Activated naive CD4-positive, alpha-beta T cell treated with anti-CD3 and anti-CD28 coated beads, Interleukin-2, amount 10 ng/mL, durations not matched to agents 7 days and 5 days (primary cell): ENCODE measurements at regions not wholly inside any gene's neighbourhood (a gene's known extent, or its start where the extent isn't known, plus 50 kb on each side); places are given as distances from the start of the nearest gene placed in this dataset.

ENCODE experiments used
- CTCF ChIA-PET: fragments of 350-600 bp; sonication (Branson Sonifier 250); formaldehyde crosslinking; loops from one replicate; lab custom pipeline; 2021; ENCODE audit warnings: antibody characterized with exemption; lab: Charles Lee
- DNase-seq: peaks from one replicate; pipeline ENCODE4 v3.0.0-alpha.2; 2020
- H3K27ac Mint-ChIP-seq: one replicate; pipeline ENCODE4 v1.8.0; 2021; ENCODE audit warnings: mild to moderate bottlenecking, moderate library complexity, mixed read lengths
- H3K27me3 Mint-ChIP-seq: one replicate; pipeline ENCODE4 v1.8.0; 2021; ENCODE audit warnings: mild to moderate bottlenecking, mixed read lengths
- H3K36me3 Mint-ChIP-seq: one replicate; pipeline ENCODE4 v1.8.0; 2021; ENCODE audit warnings: mixed read lengths
- H3K4me1 Mint-ChIP-seq: one replicate; pipeline ENCODE4 v1.8.0; 2021; ENCODE audit warnings: mixed read lengths
- H3K4me3 Mint-ChIP-seq: one replicate; pipeline ENCODE4 v1.8.0; 2021; ENCODE audit warnings: mild to moderate bottlenecking, moderate library complexity, mixed read lengths
- H3K9me3 Mint-ChIP-seq: one replicate; pipeline ENCODE4 v1.8.0; 2021; ENCODE audit warnings: mixed read lengths

DNA sequence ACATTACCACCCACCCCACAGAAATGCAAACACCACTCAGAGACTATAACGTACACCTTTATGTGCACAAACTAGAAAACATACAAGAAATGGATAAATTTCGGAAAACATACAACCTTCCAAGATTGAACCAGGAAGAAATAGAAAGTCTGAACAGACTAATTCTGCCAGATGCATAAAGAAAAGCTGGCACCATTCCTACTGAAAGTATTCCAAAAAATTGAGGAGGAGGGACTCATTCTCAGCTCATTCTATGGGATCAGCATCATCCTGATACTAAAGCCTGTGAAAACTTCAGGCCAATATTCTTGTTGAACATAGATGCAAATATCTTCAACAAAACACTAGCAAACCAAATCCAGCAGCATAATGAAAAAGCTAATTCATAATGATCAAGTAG lies 115.1 kb upstream of the CD180 start:
- Mint-ChIP-seq H3K4me3 (no peak overlapping the region), H3K36me3 (no peaks in the 10 kb centered on the region), H3K4me1 (peaks cover 13% of the 10 kb centered on the region), H3K9me3 (no peaks in the 10 kb centered on the region), H3K27me3 (no peaks in the 10 kb centered on the region), H3K27ac (no peak overlapping the region)
- CTCF ChIA-PET, result no interaction called here
- no peak for DNase-seq

DNA sequence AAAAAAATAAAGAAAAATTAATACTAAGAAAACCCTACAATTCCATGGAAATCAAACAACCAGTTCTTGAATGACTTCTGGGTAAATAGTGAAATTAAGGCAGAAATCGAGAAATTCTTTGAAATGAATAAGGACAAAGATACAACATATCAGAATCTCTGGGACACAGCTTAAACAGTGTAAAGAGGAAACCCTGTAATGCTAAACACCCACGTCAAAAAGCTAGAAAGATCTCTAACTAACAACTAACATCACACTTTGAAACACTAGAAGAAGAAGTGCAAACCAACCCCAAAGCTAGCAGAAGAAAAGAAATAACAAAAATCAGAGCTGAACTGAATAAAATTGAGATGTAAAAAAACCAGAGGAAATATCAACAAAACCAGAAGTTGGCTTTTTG lies 114.6 kb upstream of the CD180 start:
- Mint-ChIP-seq H3K27me3 (no peaks in the 10 kb centered on the region), H3K9me3 (no peaks in the 10 kb centered on the region), H3K36me3 (no peaks in the 10 kb centered on the region), H3K4me1 (peaks cover 16% of the 10 kb centered on the region), H3K27ac (no peak overlapping the region), H3K4me3 (no peak overlapping the region)
- DNase-seq, result no peak
- CTCF ChIA-PET, result no interaction called here

- H3K4me1 Mint-ChIP-seq, result peaks cover 16% of the 10 kb centered on the region
- CTCF ChIA-PET, result no interaction called here
- DNase-seq, result no peak
- no peaks in the 10 kb centered on the region for H3K27me3 Mint-ChIP-seq
- H3K9me3 Mint-ChIP-seq, result no peaks in the 10 kb centered on the region
- H3K4me3 Mint-ChIP-seq, result no peak overlapping the region
- no peaks in the 10 kb centered on the region for H3K36me3 Mint-ChIP-seq
- no peak overlapping the region for H3K27ac Mint-ChIP-seq
Measured at GRCh38 chr5:67310740-67311139, 114.1 kb upstream of the CD180 start.

DNA sequence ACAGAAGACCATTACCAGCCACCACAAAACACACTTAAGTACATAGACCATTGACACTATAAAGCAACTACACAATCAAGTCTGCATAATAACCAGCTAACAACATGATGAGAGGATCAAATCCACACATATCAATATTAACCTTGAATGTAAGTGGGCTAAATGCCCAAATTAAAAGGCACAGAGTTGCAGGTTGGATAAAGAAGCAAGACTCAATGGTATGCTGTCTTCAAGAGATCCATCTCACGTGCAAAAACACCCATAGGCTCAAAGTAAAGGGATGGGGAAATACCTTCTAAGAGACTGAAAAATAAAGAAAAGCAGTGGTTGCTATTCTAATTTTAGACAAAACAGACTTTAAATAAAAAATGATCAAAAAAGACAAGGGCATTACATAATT lies 113.6 kb upstream of the CD180 start:
- H3K9me3 Mint-ChIP-seq, result no peaks in the 10 kb centered on the region
- no peaks in the 10 kb centered on the region for H3K27me3 Mint-ChIP-seq

DNA sequence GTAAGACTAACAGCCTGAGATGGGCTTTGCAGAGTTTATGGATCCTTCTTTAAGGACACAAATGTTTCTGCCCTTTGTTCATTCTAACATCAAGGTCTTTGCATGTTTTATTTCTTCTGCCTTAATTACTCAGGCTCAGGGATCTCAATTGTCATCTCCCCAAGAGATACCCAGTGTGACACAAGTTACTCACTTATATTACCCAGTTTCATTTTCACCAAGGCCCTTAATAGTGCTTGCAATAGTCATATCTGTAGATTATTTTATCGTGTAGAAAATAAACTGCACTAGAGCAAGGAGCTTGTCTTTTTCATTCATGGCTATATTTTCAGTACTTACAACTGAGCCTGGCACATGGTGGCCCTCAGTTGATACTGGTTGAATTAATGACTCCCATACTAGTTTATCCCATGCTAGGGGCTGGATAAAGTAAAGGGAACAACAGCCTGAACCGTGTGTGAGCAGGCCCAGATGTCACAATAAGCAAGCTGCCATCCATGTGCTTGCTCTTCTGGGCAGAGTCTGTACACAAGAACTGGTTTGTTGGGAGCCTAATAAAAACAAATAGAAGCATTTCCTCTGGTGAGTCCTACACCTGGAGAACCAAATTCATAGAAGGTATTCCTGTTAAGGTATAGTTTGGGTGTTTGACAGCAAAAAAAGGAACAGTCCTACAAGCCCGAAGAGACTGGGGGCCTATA lies 112.5 kb upstream of the CD180 start:
- H3K27me3 Mint-ChIP-seq, result no peaks in the 10 kb centered on the region
- no peak overlapping the region for H3K4me3 Mint-ChIP-seq
- no peaks in the 10 kb centered on the region for H3K36me3 Mint-ChIP-seq
- no peak for DNase-seq
- H3K4me1 Mint-ChIP-seq, result peaks cover 13% of the 10 kb centered on the region
- no peak overlapping the region for H3K27ac Mint-ChIP-seq
- CTCF ChIA-PET, result interaction anchor here (1.1 kb wide), 1 partner anchor 393 kb away, joined by 3 read pairs; no protein-coding TSS in a partner anchor
- no peaks in the 10 kb centered on the region for H3K9me3 Mint-ChIP-seq

More for the DNA sequence above, 113.6 kb upstream of the CD180 start:
- DNase-seq, result no peak
- no peak overlapping the region for H3K4me3 Mint-ChIP-seq
- CTCF ChIA-PET, result interaction anchor here (0.6 to 1.1 kb wide), 2 partner anchors 8 to 392 kb away, joined by 3 read pairs; no protein-coding TSS in a partner anchor
- H3K4me1 Mint-ChIP-seq, result peaks cover 13% of the 10 kb centered on the region
- no peak overlapping the region for H3K27ac Mint-ChIP-seq
- H3K36me3 Mint-ChIP-seq, result no peaks in the 10 kb centered on the region

GRCh38 chr5:67306965-67307607 lies 110.5 kb upstream of the CD180 start:
- DNase-seq, result no peak
- CTCF ChIA-PET, result interaction anchor here (1.0 to 1.7 kb wide), 2 partner anchors 12 kb away, joined by 3 to 8 read pairs; no protein-coding TSS in a partner anchor
- Mint-ChIP-seq H3K27ac (no peak overlapping the region), H3K9me3 (no peaks in the 10 kb centered on the region), H3K36me3 (no peaks in the 10 kb centered on the region), H3K4me3 (no peak overlapping the region), H3K27me3 (no peaks in the 10 kb centered on the region), H3K4me1 (peaks cover 13% of the 10 kb centered on the region)

- H3K4me1 Mint-ChIP-seq, result peaks cover 13% of the 10 kb centered on the region
- DNase-seq, result no peak
- no peaks in the 10 kb centered on the region for H3K36me3 Mint-ChIP-seq
- H3K4me3 Mint-ChIP-seq, result no peak overlapping the region
- H3K9me3 Mint-ChIP-seq, result no peaks in the 10 kb centered on the region
- H3K27ac Mint-ChIP-seq, result no peak overlapping the region
- CTCF ChIA-PET, result interaction anchor here (1.7 kb wide), 1 partner anchor 11 kb away, joined by 8 read pairs; no protein-coding TSS in a partner anchor
- no peaks in the 10 kb centered on the region for H3K27me3 Mint-ChIP-seq
Measured at GRCh38 chr5:67305913-67306710, 109.5 kb upstream of the CD180 start.

GRCh38 chr5:67305401-67305800 lies 108.8 kb upstream of the CD180 start:
- Mint-ChIP-seq H3K36me3 (no peaks in the 10 kb centered on the region), H3K27me3 (no peaks in the 10 kb centered on the region), H3K4me3 (no peak overlapping the region), H3K4me1 (peaks cover 13% of the 10 kb centered on the region), H3K27ac (no peak overlapping the region), H3K9me3 (no peaks in the 10 kb centered on the region)
- no peak for DNase-seq
- CTCF ChIA-PET, result interaction anchor here (1.7 kb wide), 1 partner anchor 10 kb away, joined by 8 read pairs; no protein-coding TSS in a partner anchor

DNA sequence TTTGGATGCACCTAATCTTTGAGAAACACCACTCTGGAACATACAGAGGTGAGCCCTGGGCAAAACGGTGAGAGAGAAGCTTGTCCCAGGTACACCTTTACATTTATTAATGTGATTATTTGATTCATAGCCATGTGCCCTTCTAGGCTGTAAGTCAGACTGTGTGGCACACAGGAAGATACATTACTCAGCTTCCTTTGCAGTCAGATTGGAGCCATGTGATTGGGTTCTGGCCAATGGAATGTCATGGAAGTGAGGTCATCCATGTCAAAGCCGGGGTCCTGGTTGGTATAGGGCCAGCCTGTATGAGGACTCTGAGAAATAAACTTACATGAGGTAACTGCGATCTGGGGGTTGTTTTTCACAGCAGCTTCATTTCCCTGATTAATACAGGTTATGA lies 106.8 kb upstream of the CD180 start:
- Mint-ChIP-seq H3K4me3 (no peak overlapping the region), H3K9me3 (no peaks in the 10 kb centered on the region), H3K36me3 (no peaks in the 10 kb centered on the region), H3K4me1 (peaks cover 13% of the 10 kb centered on the region), H3K27ac (no peak overlapping the region), H3K27me3 (no peaks in the 10 kb centered on the region)
- DNase-seq, result no peak
- CTCF ChIA-PET, result no interaction called here

DNA sequence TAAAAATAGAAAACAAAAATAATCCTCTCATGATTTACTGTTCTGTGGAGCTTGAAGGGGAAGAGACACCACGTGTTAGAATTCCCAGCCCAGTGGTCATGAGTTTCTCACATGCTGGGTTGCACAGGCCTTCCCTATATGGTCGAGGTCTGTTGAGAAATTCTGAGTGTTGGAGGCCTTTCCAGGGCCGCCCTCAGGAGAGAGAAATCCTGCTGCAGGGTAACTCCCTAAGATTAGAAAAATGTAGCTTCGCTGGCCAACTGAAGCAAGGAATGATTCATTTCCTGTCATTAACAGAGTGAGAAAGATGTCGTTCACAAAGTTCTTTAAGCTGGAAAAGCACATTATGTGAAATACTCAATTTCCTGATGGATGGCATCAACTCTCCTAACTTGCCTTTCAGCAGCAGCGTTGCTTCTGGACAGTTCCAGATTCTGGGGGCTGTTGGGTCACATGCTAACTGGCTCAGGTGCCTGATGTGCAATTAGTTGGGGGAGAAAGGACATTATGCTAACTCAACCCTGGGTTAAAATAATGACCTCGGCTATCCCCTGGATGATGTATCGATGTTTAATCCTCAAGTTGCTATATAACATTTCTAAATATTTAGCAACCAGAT lies 104.8 kb upstream of the CD180 start:
- Mint-ChIP-seq H3K36me3 (no peaks in the 10 kb centered on the region), H3K4me3 (no peak overlapping the region), H3K9me3 (no peaks in the 10 kb centered on the region), H3K4me1 (peaks cover 3% of the 10 kb centered on the region), H3K27ac (no peak overlapping the region), H3K27me3 (no peaks in the 10 kb centered on the region)
- CTCF ChIA-PET, result interaction anchor here (0.7 kb wide), 1 partner anchor 8 kb away, joined by 3 read pairs; no protein-coding TSS in a partner anchor
- no peak for DNase-seq

GRCh38 chr5:67300326-67300725 lies 103.7 kb upstream of the CD180 start:
- CTCF ChIA-PET, result no interaction called here
- no peaks in the 10 kb centered on the region for H3K9me3 Mint-ChIP-seq
- no peak overlapping the region for H3K27ac Mint-ChIP-seq
- no peaks in the 10 kb centered on the region for H3K27me3 Mint-ChIP-seq
- H3K4me3 Mint-ChIP-seq, result no peak overlapping the region
- H3K4me1 Mint-ChIP-seq, result no peaks in the 10 kb centered on the region
- no peak for DNase-seq
- H3K36me3 Mint-ChIP-seq, result no peaks in the 10 kb centered on the region

GRCh38 chr5:67299231-67299735 lies 102.7 kb upstream of the CD180 start:
- no peak for DNase-seq
- Mint-ChIP-seq H3K4me1 (no peaks in the 10 kb centered on the region), H3K9me3 (no peaks in the 10 kb centered on the region), H3K4me3 (no peak overlapping the region), H3K27ac (no peak overlapping the region), H3K27me3 (no peaks in the 10 kb centered on the region), H3K36me3 (no peaks in the 10 kb centered on the region)
- CTCF ChIA-PET, result no interaction called here

- Mint-ChIP-seq H3K27ac (no peak overlapping the region), H3K4me3 (no peak overlapping the region)
- CTCF ChIA-PET, result no interaction called here
Measured at GRCh38 chr5:67297802-67298532, 101.4 kb upstream of the CD180 start.

More at GRCh38 chr5:67297802-67298532, 101.4 kb upstream of the CD180 start:
- Mint-ChIP-seq H3K27me3 (no peaks in the 10 kb centered on the region), H3K4me1 (no peaks in the 10 kb centered on the region), H3K9me3 (no peaks in the 10 kb centered on the region), H3K36me3 (no peaks in the 10 kb centered on the region)
- DNase-seq, result no peak
